ENCODE measurements at regions not wholly inside any gene's neighbourhood (a gene's known extent, or its start where the extent isn't known, plus 50 kb on each side); places are given as distances from the start of the nearest gene placed in this dataset.

DNA sequence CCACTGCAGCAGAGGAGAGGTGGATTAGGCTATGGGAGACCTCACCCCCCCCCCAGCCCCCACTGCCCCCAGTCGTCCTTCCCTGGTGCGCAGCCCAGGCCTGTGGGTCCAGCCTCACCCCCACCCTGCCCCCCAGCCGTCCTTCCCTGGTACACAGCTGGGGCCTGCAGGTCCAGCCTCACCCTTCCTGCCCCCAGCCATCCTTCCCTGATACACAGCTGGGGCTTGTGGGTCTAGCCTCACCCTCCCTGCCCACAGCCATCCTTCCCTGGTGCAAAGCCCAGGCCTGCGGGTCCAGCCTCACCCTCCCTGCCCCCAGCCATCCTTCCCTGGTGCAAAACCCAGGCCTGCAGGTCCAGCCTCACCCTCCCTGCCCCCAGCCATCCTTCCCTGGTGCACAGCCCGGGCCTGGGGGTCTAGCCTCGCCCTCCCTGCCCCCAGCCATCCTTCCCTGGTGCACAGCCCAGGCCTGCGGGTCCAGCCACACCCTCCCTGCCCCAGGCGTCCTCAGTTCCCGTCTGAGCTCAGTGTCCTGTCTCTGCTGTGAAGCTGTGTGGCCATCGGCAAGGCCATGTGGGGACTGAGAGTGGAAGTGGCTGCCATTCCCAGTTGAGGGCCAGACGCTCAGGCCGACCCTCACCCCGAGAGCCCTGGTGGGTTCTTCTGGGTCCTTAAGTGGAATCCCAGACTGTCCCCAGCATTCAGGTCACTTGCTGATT, 86.8 kb upstream of the SNTG2 start:
- Histone ChIP-seq H3K56ac (ENCODE audit: insufficient read length, low read depth, low read length) (no peak overlapping the region), H3K9me3 (ENCODE audit: control insufficient read depth, low read depth, low read length) (no peaks in the 10 kb centered on the region), H2AFZ (ENCODE audit: low read length) (no peak overlapping the region), H3K23me2 (ENCODE audit: insufficient read length, low read depth, low read length, poor library complexity, severe bottlenecking) (no peaks in the 10 kb centered on the region), H3K79me2 (ENCODE audit: insufficient read depth, low read length) (no peaks in the 10 kb centered on the region), H3K27me3 (ENCODE audit: insufficient read depth, low read length) (no peaks in the 10 kb centered on the region; the same call in 1 of the 2 replicates), H3K4ac (ENCODE audit: low read depth, low read length) (no peak overlapping the region), H3K14ac (ENCODE audit: insufficient read depth, low read length) (no peak overlapping the region), H2BK120ac (ENCODE audit: low read depth, low read length, poor library complexity, severe bottlenecking) (no peak overlapping the region), H3K27ac (ENCODE audit: insufficient read length, low read depth, low read length) (no peak overlapping the region), H3T11ph (ENCODE audit: low read length) (no peak overlapping the region), H3K9ac (ENCODE audit: extremely low read depth, insufficient read length, low read length) (no peak overlapping the region), H2BK20ac (ENCODE audit: low read depth, low read length, poor library complexity, severe bottlenecking) (no peak overlapping the region), H3K18ac (ENCODE audit: insufficient read length, low read depth, low read length) (no peak overlapping the region), H3K4me2 (ENCODE audit: insufficient read depth, insufficient read length, low read length) (no peak overlapping the region), H2BK12ac (ENCODE audit: insufficient read length, low read depth, low read length) (no peak overlapping the region), H3K23ac (ENCODE audit: insufficient read length, low read depth, low read length) (no peak overlapping the region), H2BK5ac (ENCODE audit: insufficient read length, low read length) (no peak overlapping the region), H4K91ac (ENCODE audit: insufficient read length, low read depth, low read length) (no peak overlapping the region), H2AK5ac (ENCODE audit: insufficient read length, low read length) (no peak overlapping the region), H2BK15ac (ENCODE audit: low read depth, low read length) (no peak overlapping the region), H3K79me1 (ENCODE audit: insufficient read depth, low read depth, low read length, poor library complexity, severe bottlenecking) (no peaks in the 10 kb centered on the region), H4K8ac (replicated peaks; ENCODE audit: insufficient read length, low read depth, low read length) (no peak overlapping the region), H4K20me1 (ENCODE audit: control insufficient read depth, insufficient read depth, insufficient read length) (no peaks in the 10 kb centered on the region), H4K5ac (ENCODE audit: insufficient read length, low read depth, low read length) (no peak overlapping the region), H3K4me1 (ENCODE audit: insufficient read depth, low read length) (no peaks in the 10 kb centered on the region; the same call in 1 of the 2 replicates)
- no peaks in the 10 kb centered on the region for H3K9me3 Mint-ChIP-seq
- no peaks in the 10 kb centered on the region; a peak in 1 of 7 replicates for H3K36me3 Mint-ChIP-seq (ENCODE audit: insufficient read depth in 1 of 3, low read depth in 3 of 3)
- WGBS (ENCODE audit: extremely low coverage, insufficient read length, low lambda C conversion rate), result no CpG with 5 or more reads among the region's 13 CpGs
- H3K4me3 Mint-ChIP-seq, result no peak overlapping the region
- peaks cover 25 to 44% of the 10 kb centered on the region in 2 experiments for H3K4me1 Mint-ChIP-seq
- DNase-seq, result peak; percentile 22
- TF ChIP-seq, protein P1, sequence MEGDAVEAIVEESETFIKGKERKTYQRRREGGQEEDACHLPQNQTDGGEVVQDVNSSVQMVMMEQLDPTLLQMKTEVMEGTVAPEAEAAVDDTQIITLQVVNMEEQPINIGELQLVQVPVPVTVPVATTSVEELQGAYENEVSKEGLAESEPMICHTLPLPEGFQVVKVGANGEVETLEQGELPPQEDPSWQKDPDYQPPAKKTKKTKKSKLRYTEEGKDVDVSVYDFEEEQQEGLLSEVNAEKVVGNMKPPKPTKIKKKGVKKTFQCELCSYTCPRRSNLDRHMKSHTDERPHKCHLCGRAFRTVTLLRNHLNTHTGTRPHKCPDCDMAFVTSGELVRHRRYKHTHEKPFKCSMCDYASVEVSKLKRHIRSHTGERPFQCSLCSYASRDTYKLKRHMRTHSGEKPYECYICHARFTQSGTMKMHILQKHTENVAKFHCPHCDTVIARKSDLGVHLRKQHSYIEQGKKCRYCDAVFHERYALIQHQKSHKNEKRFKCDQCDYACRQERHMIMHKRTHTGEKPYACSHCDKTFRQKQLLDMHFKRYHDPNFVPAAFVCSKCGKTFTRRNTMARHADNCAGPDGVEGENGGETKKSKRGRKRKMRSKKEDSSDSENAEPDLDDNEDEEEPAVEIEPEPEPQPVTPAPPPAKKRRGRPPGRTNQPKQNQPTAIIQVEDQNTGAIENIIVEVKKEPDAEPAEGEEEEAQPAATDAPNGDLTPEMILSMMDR (conservative IDR thresholded peaks at IDR 0.05), result no peak
- H3K27ac Mint-ChIP-seq, result no peak overlapping the region
- H3K27me3 Mint-ChIP-seq (ENCODE audit: low read depth), result peaks cover 32% of the 10 kb centered on the region

Measured in H9 (cell line).